AML-193 (cell line): ENCODE measurements at regions not wholly inside any gene's neighbourhood (a gene's known extent, or its start where the extent isn't known, plus 50 kb on each side); places are given as distances from the start of the nearest gene placed in this dataset.
A peak's percentile ranks its signal among the peaks of the same experiment; 100 is the strongest.
"Not testable (repeated sequence)": the region's sequence is repeated elsewhere in the genome, so short reads cannot be mapped to it uniquely, and the experiment has no call there.

Experiments
- DNase-seq, 2 experiments: peaks; one replicate each; lab custom pipeline; 2025; lab: John Stamatoyannopoulos, UW

- DNase-seq, result no peak
These were observed 882.7 kb upstream of the PCDH10 start for GRCh38 chr4:132266374-132266773.

GRCh38 chr4:132267321-132267720 lies 881.8 kb upstream of the PCDH10 start:
- DNase-seq, result no peak

DNA sequence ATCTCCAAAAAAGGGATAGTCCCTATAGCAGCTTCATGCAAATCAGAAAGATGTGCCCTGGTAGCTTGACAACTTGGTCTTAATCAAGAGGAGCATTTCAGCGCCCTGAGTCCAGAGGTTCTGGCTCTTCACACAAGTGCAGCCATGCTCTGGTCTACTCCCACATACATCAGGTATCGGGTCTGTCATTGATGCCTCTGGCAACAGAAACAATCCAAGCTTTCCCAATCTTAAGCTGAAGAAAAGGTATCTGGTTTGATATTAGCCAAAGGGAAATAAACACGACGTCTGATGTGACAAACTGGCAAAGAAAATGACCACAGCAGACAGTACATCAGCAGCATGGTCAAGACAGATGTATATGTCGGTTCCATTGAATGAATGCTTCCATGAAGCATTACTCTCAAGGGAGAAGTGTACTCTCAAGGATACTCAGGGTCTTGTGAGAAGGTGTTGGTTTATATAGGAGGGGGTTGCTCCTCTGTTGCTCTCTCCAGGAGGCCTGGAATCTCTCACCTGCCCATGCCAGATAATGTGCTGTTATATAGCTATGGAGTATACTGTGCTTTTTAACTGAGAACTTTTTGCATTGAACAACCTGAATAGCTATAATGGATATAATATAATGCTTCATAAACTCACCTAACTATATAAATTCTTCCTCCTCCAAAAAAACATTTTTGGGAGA lies 879.6 kb upstream of the PCDH10 start:
- no peak for DNase-seq

DNA sequence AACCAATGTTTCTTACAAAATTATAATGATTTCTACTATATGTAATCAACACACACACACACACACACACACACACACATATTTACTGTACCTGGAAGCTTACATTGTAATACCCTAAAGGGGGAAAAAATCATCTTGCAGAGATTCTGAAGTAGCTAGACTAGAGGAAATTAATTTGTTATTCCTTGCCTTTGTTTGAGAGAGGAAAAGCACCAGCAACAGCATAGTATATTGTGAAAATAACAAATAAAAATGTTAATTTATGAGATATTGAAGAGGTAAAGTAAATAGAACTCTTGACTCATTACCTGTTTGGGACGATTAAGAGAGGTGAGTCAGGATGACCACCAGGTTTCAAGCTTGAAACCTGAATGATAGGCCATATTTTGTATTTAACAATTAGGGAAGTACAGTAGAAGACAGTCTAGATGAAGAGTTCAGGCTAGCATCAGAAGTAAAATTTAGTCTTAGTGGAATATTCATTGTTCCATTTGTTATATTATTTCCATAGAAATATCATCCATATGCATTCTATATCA lies 873.4 kb upstream of the PCDH10 start:
- no peak for DNase-seq

DNA sequence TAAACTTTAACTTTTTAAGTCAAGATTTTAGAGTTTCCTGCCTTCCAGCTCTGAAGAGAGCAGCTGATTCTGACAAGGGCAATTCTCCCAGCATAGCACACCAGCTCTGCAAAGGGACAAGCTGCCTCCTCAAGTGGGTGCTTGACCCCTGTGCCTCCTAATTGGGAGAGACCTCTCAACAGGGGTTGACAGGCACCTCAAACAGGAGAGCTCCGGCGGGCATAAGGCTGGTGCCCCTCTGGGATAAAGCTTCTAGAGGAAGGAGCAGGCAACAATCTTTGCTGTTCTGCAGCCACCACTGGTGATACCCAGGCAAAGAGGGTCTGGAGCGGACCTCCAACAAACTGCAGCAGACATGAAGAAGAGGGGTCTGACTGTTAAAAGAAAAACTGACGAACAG lies 872.9 kb upstream of the PCDH10 start:
- DNase-seq, result no peak

- DNase-seq, result no peak
These were observed 872.1 kb upstream of the PCDH10 start for GRCh38 chr4:132276989-132277388.

DNA sequence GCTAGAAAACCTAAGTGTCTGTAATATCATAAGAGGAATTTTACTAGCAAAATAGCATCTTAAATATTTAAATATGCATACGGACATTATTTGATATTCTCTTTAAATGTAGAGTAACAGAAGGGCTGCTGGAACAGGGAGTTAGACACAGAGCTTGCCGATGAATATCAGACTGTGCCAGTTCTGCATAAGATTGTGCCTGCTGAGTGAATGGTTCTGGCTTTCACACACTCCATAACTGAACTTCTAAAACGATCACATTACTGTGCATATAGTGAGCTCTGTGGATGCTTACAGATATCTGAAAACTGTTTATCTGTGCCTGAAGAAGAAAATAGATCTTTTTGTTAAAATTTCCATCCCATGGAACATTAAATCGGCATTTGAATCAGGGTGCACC lies 867.4 kb upstream of the PCDH10 start:
- no peak for DNase-seq

DNA sequence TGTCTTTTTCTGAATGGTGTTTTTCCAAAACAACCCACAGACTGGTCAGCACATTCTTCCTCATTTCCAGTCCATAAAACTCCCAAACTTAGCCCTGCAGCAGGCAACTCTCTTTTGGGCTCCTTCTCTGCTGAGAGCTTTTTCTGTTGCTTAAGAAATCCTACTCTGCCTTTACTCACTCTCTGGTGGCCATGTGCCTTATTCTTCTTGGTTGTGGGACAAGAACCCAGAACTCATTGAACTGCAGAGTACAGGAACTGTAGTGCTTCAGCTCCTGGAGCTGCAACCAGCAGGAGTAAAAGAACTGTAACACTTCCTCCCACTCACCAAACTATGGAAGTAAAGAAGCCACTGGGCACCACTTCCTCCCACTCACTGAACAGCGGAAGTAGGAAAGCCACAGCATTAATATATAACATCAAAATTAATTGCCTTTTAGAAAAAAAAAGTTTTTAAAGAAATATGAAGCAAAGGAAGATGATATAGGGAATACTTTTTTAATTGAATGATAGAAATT lies 864.1 kb upstream of the PCDH10 start:
- no peak for DNase-seq

- DNase-seq, result no peak
These were observed 851.7 kb upstream of the PCDH10 start for GRCh38 chr4:132297346-132297745.

- no peak for DNase-seq
These were observed 849.3 kb upstream of the PCDH10 start for GRCh38 chr4:132299841-132300240.

- DNase-seq, result no peak
These were observed 836.6 kb upstream of the PCDH10 start for GRCh38 chr4:132312521-132312920.

DNA sequence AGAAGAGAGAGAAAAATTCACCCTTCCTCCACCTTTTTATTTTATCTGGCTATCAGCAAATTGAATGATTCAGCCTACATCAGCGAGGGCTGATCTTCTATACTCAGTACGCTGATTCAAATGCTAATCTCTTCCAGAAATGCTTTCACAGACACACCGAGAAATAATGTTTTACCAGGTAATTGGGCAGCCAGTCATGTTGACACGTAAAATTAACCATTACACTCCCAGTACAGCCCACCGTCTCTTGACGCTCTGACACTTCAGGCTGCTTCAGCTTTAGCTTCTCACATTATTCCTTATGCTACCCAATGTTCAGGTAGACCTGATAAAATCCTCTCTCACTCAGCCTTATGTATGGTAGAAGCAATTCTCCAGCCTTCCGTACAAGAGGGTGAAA lies 835.2 kb upstream of the PCDH10 start:
- DNase-seq, result no peak

DNA sequence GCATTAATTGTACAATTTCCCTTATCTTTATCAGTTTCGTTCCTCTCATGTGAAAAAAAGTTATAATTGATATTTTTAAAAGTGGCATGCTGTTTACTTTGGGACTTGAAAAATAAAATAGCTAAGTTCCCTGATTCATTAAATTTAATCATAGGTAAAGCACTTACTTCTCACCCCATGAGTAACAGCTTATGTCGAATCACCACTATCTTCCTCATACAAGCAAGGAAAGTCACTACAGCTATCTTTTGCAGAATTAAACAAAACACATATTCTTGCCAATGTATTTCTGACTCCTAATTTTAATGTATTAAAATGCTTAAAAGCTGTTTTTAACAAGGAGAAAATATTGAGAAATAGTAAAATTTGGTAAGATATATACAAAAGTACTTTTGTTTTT lies 832.4 kb upstream of the PCDH10 start:
- DNase-seq, result no peak

DNA sequence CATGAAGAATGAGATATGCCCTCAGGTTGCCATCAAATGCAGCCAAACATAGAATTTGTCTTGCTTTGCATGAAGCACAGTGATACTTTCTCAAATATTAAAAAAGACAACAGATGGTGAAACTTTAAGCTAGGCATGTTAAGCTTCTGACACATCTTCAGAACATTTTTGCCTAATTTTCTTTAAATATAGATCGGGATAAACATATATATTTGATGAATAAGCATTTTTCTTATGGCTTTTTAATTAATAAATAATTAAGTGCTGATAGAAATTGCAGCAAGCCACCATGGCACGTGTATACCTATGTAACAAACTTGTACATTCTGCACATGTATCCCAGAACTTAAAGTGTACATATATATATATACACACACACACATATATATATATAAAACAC lies 831.2 kb upstream of the PCDH10 start:
- DNase-seq, result no peak

GRCh38 chr4:132328761-132329160 lies 820.3 kb upstream of the PCDH10 start:
- DNase-seq, result no peak

DNA sequence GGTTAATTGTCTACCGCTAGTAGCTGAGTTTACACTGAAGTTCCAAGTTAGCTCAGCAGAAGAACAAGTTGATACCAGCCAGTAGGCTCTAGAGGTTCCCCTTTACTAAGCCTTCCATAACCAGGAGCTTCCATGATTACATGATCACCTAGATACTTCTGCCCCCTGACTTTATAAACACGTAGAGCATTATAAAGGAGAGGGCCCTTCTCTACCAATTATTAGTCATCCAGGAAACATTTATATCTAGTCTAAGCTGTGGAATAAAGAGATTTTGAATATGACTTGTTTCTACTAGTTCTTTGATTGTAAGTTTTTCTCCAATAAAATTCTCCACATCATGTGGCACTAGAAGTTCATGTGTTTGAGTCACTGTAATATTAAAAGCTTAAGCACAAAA lies 818.1 kb upstream of the PCDH10 start:
- DNase-seq, result no peak

- peak; percentile 1 to 6 for DNase-seq
These were observed 816.0 kb upstream of the PCDH10 start for GRCh38 chr4:132332932-132333723.

DNA sequence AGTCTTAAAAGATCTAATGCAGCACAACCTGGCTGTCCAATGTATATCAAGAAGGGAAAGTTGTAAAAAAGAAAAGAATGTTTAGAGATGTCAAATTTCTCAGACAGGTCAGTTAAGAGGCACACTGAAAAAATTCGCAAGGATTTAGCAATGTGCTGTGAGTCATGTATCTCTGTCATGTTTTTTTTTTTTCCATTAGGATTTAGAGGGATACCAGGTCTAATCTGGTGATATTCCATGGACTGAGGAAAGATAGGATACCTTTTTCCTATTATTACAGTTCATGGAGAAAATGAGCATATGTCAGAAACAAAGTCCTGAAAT lies 815.4 kb upstream of the PCDH10 start:
- DNase-seq, result no peak

DNA sequence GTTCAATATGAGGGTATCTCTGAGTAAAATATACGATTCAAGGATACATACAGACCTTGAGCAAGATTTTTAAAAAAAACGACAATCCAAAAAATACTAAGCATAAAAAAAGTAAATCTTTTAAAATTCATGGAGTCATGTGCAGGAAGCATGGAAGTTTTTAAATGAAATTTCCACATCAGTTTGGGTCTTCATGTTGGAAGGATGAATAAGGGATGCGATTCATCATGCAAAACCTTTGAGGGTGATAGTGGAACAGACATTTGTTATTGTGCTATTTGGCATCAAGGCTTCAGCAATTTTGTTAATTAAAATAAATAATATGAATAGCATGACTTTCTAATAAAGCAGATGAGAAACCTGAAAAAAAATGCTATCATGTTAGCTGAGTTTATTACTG lies 815.0 kb upstream of the PCDH10 start:
- DNase-seq, result no peak

GRCh38 chr4:132344924-132345828 lies 803.9 kb upstream of the PCDH10 start:
- DNase-seq, result no peak

GRCh38 chr4:132346016-132346415 lies 803.1 kb upstream of the PCDH10 start:
- no peak for DNase-seq

- DNase-seq, result not testable (repeated sequence)
These were observed 797.5 kb upstream of the PCDH10 start for GRCh38 chr4:132351606-132352005.
